ENCODE measurements at regions not wholly inside any gene's neighbourhood (a gene's known extent, or its start where the extent isn't known, plus 50 kb on each side); places are given as distances from the start of the nearest gene placed in this dataset.
"Not testable (repeated sequence)": the region's sequence is repeated elsewhere in the genome, so short reads cannot be mapped to it uniquely, and the experiment has no call there.

DNA sequence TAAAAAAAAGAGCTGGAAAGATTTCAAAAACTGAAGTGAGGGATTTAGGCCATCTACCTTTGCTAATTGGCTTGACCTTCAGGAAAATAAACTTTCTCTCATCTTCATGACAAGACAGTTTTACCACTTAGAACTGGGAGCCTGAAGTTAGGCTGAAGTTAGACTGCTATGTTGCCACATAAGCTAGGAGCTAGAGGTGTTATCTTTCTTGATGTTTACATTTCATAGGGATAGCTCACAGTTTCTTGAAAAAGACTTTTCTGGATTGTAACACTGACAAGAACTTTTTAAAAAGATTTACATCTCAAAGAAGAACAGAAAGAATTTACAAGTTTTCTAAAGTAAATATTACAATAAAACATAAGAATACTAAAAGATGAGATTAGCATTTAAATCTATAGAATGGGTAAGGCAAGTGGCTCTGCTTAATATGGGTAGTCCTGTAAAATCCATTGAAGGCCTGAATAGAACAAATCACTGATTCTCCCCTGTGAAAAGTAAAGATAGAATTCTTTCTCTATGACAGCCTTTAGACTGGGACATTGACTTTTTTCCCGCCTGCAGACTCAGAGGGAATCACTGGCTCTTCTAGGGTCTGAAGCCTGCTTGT, 1665.4 kb upstream of the CDH9 start:
- no peak for DNase-seq (ENCODE audit: low read depth in 2 of 2)

DNA sequence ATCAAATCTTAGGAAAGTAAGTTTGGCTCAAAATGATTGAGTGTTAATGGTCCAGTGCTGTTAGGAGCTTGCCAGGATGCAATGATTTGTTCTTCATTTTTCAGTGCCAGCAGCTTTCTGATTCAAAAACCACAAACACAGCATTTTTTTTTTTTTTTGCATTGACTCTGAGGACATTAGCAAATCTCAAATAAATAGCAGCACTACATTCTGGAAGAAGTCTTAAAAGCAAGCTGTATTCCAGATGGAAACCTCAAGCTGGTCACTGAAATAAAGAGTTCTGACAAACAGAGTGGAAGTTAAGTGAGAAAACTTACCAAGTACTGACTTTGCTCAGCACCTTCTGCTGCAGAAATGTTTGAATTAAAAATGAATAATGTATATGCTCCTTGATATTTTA, 1653.1 kb upstream of the CDH9 start:
- DNase-seq (ENCODE audit: low read depth in 2 of 2): no peak

DNA sequence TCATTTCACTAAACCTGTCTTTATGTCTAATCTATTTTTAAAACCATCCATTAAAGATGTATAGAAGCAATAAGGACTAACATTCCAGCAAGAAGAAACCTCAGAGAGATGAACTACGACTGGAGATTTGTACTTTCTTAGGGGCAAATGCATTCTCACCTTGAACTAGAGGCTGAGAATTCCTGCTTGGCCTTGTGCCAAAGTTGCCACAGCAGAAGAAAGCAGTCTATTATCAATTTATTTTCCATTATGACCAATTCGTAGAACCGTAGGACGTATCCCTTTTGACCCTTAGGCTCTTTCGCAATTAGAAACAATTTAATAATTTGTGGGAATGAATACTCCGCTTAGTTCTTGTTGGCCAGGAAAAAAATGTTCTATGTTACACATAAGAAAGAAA, 1647.4 kb upstream of the CDH9 start:
- DNase-seq (ENCODE audit: low read depth in 2 of 2): no peak

DNA sequence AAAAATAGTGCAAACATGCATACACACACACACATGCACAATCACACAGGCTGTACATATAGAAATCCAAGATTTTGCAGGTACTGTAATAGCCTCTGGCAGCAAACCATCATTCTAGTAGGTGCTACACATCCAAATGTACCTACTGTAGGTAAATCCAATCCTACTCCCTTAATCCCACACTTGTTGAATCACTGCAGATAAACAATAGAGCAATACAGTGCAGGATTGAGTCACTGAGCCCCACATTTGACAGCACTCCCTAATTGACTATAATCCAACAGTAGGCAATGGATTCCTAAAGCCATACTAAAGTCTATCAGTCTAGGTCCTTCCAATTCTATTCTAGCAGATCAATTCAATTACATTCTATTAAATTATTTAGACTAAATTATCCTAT, 1640.5 kb upstream of the CDH9 start:
- DNase-seq (ENCODE audit: low read depth in 2 of 2): no peak

DNA sequence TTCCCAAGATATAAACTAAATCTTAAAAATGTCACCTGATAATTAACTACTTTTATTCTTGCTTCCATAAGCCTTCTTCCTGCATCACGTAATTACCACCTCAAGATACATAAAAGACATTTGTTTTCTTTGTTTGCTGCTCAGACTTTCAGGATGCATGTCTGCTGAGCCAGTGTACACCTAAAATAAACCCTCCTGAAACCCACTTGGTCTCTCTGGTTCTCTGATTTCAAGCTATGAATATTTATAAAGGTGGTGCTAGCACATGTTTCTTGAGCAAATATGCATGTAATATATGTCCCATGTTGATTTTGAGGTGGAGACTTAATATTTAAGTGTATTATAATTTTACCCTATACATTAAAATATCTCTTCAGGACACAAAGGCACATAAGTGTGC, 1627.7 kb upstream of the CDH9 start:
- DNase-seq (ENCODE audit: low read depth in 2 of 2): no peak

DNA sequence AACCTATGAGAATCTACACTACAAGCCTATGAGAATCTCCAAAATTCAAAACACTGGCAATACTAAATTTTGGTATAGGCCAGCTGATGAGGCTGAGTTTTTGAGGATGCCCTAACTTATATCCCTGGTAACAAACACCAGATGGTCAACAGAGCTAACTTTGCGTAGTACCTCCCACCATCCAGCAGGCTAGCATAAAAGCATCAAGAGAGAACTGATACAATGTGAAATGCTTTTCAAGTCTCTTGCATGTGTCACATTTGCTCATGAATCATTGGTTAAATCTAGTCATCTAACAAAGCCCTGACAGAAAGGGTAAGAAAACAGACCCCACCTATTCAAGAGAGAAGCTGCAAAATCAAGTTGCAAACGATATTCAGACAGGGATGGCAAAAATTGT, 1609.7 kb upstream of the CDH9 start:
- DNase-seq (ENCODE audit: low read depth in 2 of 2): no peak

DNA sequence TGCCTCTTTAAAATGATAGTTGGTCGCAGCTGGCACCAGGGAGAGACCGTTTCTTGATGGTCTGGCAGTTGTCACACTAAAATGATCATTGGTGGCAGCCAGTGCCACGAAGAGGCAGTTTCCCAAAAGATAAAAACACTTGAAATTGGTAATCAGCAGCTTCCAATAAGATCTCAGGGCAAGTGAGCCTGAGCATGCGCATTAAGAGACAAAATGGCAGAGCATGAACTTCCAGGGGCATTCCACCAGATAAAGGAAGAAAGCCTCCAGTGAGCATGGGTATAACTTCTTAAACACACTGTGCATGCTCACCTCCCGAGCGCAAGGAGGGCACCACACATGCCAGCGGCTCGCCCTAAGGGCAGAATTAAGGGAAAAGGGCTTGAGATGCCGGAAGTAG, 1594.2 kb upstream of the CDH9 start:
- no peak for DNase-seq (ENCODE audit: low read depth in 2 of 2)

DNA sequence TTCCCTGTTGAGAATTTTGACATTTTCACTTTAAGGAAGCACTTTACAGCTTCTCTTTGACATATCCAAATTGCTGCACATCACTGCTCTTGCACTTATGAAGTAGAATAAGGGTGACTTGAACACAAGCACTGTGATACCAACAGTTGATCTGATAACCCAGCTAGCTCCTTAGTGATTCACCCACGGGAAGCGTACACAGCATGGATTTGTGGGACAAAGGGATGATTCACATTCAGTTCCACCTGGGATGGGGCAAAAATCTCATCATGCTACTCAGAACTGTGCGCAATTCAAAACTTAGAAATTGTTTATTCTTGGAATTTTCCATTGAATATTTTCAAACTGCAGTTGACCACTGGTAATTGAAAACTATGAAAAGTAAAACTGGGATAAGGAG, 1565.5 kb upstream of the CDH9 start:
- no peak for DNase-seq (ENCODE audit: low read depth in 2 of 2)

DNA sequence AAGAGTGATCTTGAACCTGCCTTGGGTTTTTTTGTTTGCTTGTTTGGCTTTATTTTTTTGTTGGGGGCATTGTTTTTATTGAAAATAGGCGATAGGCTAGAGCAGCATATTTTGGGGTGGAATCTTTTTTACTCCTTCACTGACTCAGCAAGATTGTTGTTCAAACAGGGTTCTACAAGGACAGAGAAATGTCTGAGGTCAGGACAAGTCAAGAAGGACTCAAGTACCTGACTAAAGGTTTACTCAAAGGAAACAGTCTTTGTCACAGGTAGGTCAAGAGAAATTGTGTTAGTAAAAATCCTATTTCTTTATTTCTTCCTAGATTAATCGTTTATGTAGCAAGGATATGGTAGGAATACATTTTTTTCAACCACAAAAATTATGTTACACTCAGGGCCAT, 1564.0 kb upstream of the CDH9 start:
- no peak for DNase-seq (ENCODE audit: low read depth in 2 of 2)

DNA sequence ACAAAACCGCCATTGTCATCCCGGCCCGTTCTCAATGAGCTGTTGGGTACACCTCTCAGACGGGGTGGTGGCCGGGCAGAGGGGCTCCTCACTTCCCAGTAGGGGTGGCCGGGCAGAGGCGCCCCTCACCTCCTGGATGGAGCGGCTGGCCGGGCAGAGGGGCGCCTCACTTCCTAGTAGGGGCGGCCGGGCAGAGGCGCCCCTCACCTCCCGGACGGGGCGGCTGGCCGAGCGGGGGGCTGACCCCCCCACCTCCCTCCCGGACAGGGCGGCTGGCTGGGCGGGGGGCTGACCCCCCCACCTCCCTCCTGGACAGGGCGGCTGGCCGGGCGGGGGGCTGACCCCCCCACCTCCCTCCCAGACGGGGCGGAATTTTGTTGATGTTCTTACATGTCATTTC, 1558.3 kb upstream of the CDH9 start:
- DNase-seq (ENCODE audit: low read depth in 2 of 2): not testable (repeated sequence)

DNA sequence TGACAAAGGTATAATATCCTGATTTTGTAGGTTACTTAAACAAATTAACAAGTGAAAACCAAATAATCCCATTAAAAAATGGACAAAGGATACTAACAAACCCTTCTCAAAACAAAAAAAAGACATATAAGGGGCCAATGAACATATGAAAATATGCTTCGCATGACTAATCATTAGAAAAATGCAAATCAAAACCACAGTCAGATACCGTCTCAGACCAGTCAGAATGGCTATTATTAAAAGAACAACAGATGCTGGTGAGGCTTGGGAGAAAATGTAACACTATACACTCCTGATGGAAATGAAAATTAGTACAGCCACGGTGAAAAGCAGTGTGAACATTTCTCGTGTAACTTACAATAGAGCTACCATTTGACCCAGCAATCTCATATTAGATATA, 1542.2 kb upstream of the CDH9 start:
- DNase-seq (ENCODE audit: low read depth in 2 of 2): peak; percentile 70 to 71

DNA sequence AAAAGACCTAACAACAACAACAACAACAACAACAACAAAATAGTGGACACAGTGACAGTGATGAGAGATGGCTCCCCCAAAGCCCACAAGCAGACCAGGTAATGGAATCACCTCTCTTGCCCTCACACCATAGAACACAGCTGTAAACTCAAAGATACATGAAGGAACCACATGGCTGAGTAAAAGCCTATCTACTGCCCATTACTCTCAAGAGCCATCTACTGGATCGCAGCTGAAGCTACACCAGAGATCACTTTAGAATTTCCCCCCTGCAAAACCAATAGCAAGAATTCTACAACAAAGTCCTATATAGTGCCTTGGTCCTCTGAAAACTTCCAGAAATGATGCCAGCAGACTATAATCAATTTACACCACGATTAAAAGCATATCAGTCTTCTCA, 1537.6 kb upstream of the CDH9 start:
- no peak for DNase-seq (ENCODE audit: low read depth in 2 of 2)

DNA sequence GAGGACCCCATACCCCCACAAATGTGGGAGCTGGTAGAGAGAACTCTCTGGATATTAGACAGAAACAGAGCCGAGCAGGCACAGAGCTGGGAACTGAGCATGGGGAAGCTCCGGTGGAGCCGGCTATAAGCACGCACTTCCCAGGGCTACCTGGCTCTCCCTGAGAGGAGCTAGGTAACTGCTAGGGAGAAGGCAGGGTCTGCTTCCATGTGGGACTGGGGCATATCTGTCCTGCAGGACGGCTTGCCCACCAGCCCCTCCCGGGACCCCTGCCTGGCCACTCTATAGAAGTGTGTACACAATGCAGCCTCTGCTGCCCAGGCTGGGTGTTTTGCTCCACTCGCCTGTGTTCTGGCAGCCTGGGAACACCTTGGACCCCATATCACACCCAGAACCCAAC, 1537.0 kb upstream of the CDH9 start:
- DNase-seq (ENCODE audit: low read depth in 2 of 2): no peak

DNA sequence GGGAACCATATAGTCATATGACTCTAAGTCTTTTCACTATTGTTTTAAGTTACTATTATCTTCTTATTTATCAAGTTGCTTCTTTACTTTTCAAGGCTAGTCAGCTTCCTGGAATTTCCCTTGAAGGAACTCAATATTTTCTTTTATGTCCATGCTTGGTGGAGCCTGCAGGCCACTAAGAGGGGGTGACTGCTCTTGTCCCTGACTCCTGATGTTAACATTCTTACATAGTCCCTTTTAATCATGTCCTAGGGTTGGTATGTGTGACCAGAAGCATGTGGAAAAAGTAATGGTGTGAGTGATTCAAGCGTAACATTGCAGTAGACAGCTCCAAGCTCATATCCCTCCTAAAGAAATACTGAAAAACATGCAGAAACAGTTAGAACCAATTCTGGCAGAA, 1536.2 kb upstream of the CDH9 start:
- DNase-seq (ENCODE audit: low read depth in 2 of 2): no peak

DNA sequence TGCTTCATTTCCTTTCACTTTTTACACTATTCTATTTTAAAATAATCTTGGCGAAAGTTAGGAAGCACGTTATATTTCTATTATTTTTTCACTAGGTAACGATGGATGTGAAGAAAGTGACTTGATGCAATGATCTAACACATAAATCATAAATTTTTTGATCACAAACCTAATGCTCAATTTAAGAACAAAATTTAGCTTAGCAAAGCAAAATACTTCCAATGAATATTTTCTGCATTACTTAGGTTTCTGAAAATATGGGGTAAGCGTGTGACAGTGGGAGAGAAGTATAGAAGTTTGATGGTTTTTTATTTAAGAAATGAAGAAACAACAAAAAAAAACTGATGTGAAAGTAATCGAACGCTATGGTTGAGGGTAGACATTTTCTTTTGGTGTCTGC, 1528.7 kb upstream of the CDH9 start:
- no peak for DNase-seq (ENCODE audit: low read depth in 2 of 2)

DNA sequence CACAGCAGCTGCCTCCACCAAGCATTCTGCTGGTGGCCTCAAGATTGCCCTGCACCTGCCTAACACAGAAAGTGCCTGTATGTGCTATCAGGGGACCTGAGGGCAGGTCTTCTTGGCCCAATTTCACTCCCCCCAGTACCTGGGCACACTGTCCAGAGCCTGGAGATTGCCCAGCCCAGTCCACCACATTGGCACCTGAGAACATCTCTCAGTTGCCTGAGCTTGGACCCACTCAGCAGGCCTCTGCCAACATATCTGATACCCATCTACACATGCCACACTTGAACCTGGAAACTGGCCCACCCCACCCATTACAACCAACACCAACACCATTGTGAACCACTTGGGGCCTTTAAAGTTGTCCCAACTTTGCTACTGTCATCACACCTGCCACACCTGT, 1523.1 kb upstream of the CDH9 start:
- DNase-seq (ENCODE audit: low read depth in 2 of 2): no peak

DNA sequence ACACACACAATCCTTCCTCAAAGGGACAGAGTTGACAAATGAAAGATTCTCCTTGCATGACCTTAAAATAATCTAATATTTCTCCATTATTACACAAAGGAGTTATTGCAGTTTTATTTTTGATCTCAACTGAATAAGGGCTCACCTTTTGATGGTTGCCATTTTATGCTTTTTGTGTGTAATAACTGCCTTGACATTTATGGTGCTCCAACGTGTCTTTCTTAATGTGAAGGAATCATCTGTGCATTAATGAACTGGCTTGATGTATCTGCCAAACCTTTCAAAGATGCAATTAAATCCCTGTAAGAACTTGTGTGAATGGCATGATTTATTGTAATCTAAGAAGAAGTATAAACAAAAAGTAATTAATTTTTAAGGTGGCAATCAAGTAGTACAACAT, 1519.8 kb upstream of the CDH9 start:
- no peak for DNase-seq (ENCODE audit: low read depth in 2 of 2)

DNA sequence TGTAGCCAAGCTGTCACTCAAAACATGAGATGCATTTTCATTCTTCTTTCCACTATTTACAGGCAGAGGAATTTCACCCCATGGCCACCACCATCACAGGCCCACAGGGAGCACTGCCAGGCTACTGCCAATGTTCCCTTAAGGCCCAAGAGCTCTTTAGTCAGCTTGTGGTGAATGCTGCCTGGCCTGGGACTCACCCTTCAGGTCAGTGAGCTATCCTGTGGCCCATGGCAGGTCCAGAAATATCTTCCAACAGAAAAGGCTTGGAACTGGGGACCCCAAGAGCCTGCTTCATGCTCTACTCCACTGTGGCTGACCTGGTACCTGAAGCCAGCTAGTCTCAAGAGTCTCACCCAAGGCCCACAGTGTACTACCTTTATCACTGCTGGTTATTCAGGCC, 1518.7 kb upstream of the CDH9 start:
- DNase-seq (ENCODE audit: low read depth in 2 of 2): no peak

DNA sequence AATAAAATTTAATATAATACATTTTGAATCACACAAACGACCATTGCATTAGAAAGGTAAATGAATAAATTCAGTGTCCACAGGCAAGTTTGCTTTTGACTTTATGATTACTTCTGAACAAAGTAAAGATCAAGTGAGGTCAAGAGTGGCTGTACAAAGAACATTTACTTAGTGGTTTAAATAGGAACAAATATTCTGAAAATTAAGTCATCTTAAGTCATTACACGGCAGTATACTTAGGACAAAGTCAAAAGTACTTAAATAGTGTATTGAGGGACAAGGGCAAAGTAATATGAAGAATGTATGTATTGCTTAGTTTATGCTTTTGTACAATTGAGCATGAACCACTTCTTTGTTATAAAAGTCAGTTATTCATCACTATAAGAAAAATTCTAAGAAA, 1511.2 kb upstream of the CDH9 start:
- no peak for DNase-seq (ENCODE audit: low read depth in 2 of 2)

DNA sequence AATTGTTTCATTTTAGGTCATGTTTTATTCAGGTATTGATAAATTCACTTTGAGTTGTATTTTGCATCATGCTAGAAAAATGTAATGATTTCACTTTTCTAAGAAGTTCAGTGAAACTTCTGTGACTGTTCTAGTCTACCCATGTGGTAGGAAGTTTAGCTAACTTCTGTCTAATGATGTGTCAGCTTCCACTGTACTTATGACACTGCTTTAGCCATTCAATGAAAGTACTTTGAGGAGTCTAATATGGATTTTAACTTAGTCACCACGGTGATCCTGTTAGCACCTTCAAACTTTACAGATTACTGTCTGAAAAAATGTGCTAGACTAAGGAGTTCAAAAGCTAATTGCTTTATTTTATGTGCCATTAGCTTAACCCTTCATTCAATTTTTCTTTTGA, 1510.5 kb upstream of the CDH9 start:
- DNase-seq (ENCODE audit: low read depth in 2 of 2): peak in 1 of 2 experiments; percentile 2

DNA sequence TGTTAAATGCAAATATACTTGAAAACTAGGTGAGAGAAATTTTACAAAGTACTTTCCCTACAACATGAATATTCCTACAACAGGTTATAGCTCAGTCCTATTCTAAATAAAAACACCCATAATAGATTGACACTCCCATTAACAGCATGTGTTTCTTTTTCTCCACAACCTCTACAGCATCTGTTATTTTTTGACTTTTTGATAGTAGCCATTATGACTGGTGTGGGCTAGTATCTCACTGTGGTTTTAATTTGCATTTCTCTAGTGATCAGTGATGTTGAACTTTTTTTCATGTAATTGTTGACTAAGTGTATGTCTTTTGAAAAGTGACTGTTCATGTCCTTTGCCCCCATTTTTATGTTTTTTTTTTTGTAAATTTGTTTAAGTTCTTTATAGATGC, 1506.1 kb upstream of the CDH9 start:
- DNase-seq (ENCODE audit: low read depth in 2 of 2): no peak

DNA sequence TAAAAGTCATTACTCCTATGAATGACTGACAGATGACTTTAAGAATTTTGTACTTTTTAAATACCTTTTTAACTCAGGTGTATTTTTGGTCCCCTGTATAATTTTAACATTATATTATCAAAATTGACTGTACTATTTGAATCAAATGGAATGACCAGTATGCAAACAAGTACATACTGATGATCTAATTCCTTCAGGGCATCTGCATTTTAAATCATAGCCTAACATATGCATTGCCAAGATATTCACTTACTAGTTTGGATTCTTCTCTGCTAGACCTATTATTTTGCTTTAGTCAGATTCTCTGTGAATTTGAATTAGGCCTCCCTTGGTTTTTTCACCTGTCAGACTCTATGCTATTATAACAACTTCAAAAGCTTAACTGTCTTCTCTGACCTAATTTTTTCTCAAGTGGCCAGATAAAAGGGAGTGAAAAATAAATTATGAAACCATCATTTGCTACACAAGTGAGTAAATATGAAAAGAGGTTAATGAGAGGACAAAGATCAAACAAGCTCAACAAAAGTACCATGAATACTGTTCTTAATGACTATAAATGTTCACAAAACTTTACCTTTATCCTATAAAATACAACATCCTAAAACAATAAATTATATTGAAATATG, 1505.2 kb upstream of the CDH9 start:
- no peak for DNase-seq (ENCODE audit: low read depth in 2 of 2)

DNA sequence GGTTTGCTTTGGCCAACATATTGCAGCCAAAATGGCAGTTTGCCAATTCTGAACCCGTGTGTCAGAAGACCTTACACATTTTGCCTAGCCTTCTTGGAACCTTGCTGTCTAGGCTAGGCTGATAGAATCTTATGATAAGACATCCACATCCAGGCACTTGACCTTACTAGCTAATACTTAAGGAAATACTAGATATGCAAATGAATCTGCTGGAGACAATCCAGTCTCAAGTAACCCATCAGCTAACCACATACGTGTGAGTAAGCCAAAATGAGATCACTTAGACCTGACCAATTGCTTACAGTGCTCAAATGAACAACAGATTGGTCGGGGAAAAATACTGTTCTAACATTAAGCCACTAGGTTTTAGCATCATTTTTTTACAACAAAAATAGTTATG, 1504.6 kb upstream of the CDH9 start:
- peak; percentile 83 to 88 for DNase-seq (ENCODE audit: low read depth in 2 of 2)
